Karpas-422 (cell line): ENCODE measurements at regions not wholly inside any gene's neighbourhood (a gene's known extent, or its start where the extent isn't known, plus 50 kb on each side); places are given as distances from the start of the nearest gene placed in this dataset.

Source experiments
- DNase-seq: peaks from one replicate; pipeline ENCODE4 v3.0.0-alpha.2; 2015
- H2AFZ ChIP-seq: fragments of 200-600 bp; sonication (generic); 2 replicates; pipeline ENCODE4 v1.6.1; 2014; ENCODE audit warnings: antibody characterized with exemption, low read length, mixed read lengths
- H3K27ac ChIP-seq: fragments of 200-600 bp; sonication (generic); 2 replicates; pipeline ENCODE4 v1.5.1; 2014; ENCODE audit warnings: mild to moderate bottlenecking, low read length, moderate library complexity
- H3K27me3 ChIP-seq: fragments of 200-600 bp; sonication (generic); 2 replicates; pipeline ENCODE4 v1.6.1; 2014; ENCODE audit warnings: low read length, mixed read lengths
- H3K36me3 ChIP-seq: fragments of 200-600 bp; sonication (generic); 2 replicates; pipeline ENCODE4 v1.6.1; 2014; ENCODE audit warnings: low read length, mixed read lengths; ENCODE audit not compliant: insufficient read depth
- H3K4me1 ChIP-seq: fragments of 200-600 bp; sonication (generic); 2 replicates; pipeline ENCODE4 v1.6.1; 2014; ENCODE audit warnings: mild to moderate bottlenecking, low read length, mixed read lengths
- H3K4me2 ChIP-seq: fragments of 200-600 bp; sonication (generic); 2 replicates; pipeline ENCODE4 v1.6.1; 2014; ENCODE audit warnings: low read length, low read depth, mild to moderate bottlenecking; ENCODE audit not compliant: poor library complexity, severe bottlenecking
- H3K4me3 ChIP-seq: fragments of 200-600 bp; sonication (generic); 2 replicates; pipeline ENCODE4 v1.5.1; 2014; ENCODE audit warnings: mild to moderate bottlenecking, antibody characterized with exemption, low read length, mixed read lengths
- H3K79me2 ChIP-seq: fragments of 200-600 bp; sonication (generic); 2 replicates; pipeline ENCODE4 v1.6.1; 2014; ENCODE audit warnings: mild to moderate bottlenecking, low read length, mixed read lengths
- H3K9ac ChIP-seq: fragments of 200-600 bp; sonication (generic); 2 replicates; pipeline ENCODE4 v1.6.0; 2014; ENCODE audit warnings: low read length
- H3K9me2 ChIP-seq: fragments of 200-600 bp; sonication (generic), shearing (Covaris generic); replicated peaks from 2 replicates; pipeline ENCODE4 v1.6.0; 2014; ENCODE audit warnings: mild to moderate bottlenecking, low read length, moderate library complexity; ENCODE audit not compliant: insufficient read depth
- H3K9me3 ChIP-seq: fragments of 300-700, 200-600 bp; sonication (generic); 2 replicates; pipeline ENCODE4 v1.6.1; 2014; ENCODE audit warnings: low read length, mixed read lengths
- H4K20me1 ChIP-seq: fragments of 200-600 bp; sonication (generic); 2 replicates; pipeline ENCODE4 v1.6.1; 2014; ENCODE audit warnings: mild to moderate bottlenecking, antibody characterized with exemption, low read length, low read depth; ENCODE audit not compliant: insufficient read depth

- Histone ChIP-seq H3K36me3 (no peaks in the 10 kb centered on the region), H3K79me2 (no peaks in the 10 kb centered on the region), H3K27me3 (no peaks in the 10 kb centered on the region), H3K27ac (no peak overlapping the region), H3K4me3 (no peak overlapping the region), H4K20me1 (no peaks in the 10 kb centered on the region), H3K9me3 (no peaks in the 10 kb centered on the region), H3K9me2 (no peaks in the 10 kb centered on the region; the same call in 1 of the 2 replicates), H3K4me2 (no peak overlapping the region), H2AFZ (no peak overlapping the region), H3K4me1 (no peaks in the 10 kb centered on the region), H3K9ac (no peak overlapping the region)
- DNase-seq: no peak
These were observed 100.0 kb downstream of the DUSP6 start for GRCh38 chr12:89252284-89252683.

- no peak overlapping the region for H2AFZ ChIP-seq
- H3K27me3 ChIP-seq: no peaks in the 10 kb centered on the region
- H4K20me1 ChIP-seq: no peaks in the 10 kb centered on the region
These were observed 100.7 kb downstream of the DUSP6 start for GRCh38 chr12:89251342-89252271.

GRCh38 chr12:89250636-89251035 is 101.7 kb downstream of the DUSP6 start:
- Histone ChIP-seq H3K36me3 (no peaks in the 10 kb centered on the region), H2AFZ (no peak overlapping the region), H3K9me3 (no peaks in the 10 kb centered on the region)

More at GRCh38 chr12:89251342-89252271, 100.7 kb downstream of the DUSP6 start:
- no peaks in the 10 kb centered on the region for H3K4me1 ChIP-seq
- H3K36me3 ChIP-seq: no peaks in the 10 kb centered on the region
- H3K4me3 ChIP-seq: no peak overlapping the region
- no peak for DNase-seq
- H3K9ac ChIP-seq: no peak overlapping the region
- no peaks in the 10 kb centered on the region; the same call in 1 of the 2 replicates for H3K9me2 ChIP-seq
- H3K4me2 ChIP-seq: no peak overlapping the region
- H3K9me3 ChIP-seq: no peaks in the 10 kb centered on the region
- H3K79me2 ChIP-seq: no peaks in the 10 kb centered on the region
- no peak overlapping the region for H3K27ac ChIP-seq

GRCh38 chr12:89250213-89250612 is 102.1 kb downstream of the DUSP6 start:
- Histone ChIP-seq H3K4me3 (no peak overlapping the region), H4K20me1 (no peaks in the 10 kb centered on the region), H3K4me2 (no peak overlapping the region), H3K9me3 (no peaks in the 10 kb centered on the region), H3K4me1 (peaks cover 2% of the 10 kb centered on the region), H3K36me3 (no peaks in the 10 kb centered on the region), H3K27ac (no peak overlapping the region), H2AFZ (no peak overlapping the region), H3K79me2 (no peaks in the 10 kb centered on the region), H3K9me2 (no peaks in the 10 kb centered on the region; the same call in 1 of the 2 replicates), H3K9ac (no peak overlapping the region), H3K27me3 (no peaks in the 10 kb centered on the region)
- no peak for DNase-seq

More at GRCh38 chr12:89250636-89251035, 101.7 kb downstream of the DUSP6 start:
- Histone ChIP-seq H3K9me2 (no peaks in the 10 kb centered on the region; the same call in 1 of the 2 replicates), H3K27me3 (no peaks in the 10 kb centered on the region), H4K20me1 (no peaks in the 10 kb centered on the region), H3K4me2 (no peak overlapping the region), H3K79me2 (no peaks in the 10 kb centered on the region), H3K27ac (no peak overlapping the region), H3K4me3 (no peak overlapping the region), H3K4me1 (no peaks in the 10 kb centered on the region), H3K9ac (no peak overlapping the region)
- no peak for DNase-seq

- H3K27ac ChIP-seq: no peak overlapping the region
- H4K20me1 ChIP-seq: no peaks in the 10 kb centered on the region
- no peaks in the 10 kb centered on the region for H3K79me2 ChIP-seq
- no peaks in the 10 kb centered on the region for H3K36me3 ChIP-seq
- H3K9ac ChIP-seq: no peak overlapping the region
- no peaks in the 10 kb centered on the region; the same call in 1 of the 2 replicates for H3K9me2 ChIP-seq
- H3K4me2 ChIP-seq: no peak overlapping the region
- no peak overlapping the region for H3K4me3 ChIP-seq
- no peak for DNase-seq
- H2AFZ ChIP-seq: no peak overlapping the region
- H3K4me1 ChIP-seq: peaks cover 10% of the 10 kb centered on the region
- H3K9me3 ChIP-seq: no peaks in the 10 kb centered on the region
- no peaks in the 10 kb centered on the region for H3K27me3 ChIP-seq
These were observed 104.3 kb downstream of the DUSP6 start for GRCh38 chr12:89247967-89248366.

- no peak overlapping the region for H2AFZ ChIP-seq
- H3K9me3 ChIP-seq: no peaks in the 10 kb centered on the region
- H3K36me3 ChIP-seq: no peaks in the 10 kb centered on the region
- no peak for DNase-seq
- H3K9ac ChIP-seq: no peak overlapping the region
- H4K20me1 ChIP-seq: no peaks in the 10 kb centered on the region
- H3K27ac ChIP-seq: no peak overlapping the region
- H3K4me3 ChIP-seq: no peak overlapping the region
- H3K79me2 ChIP-seq: no peaks in the 10 kb centered on the region
- peaks cover 10% of the 10 kb centered on the region for H3K4me1 ChIP-seq
- no peaks in the 10 kb centered on the region; the same call in 1 of the 2 replicates for H3K9me2 ChIP-seq
- no peaks in the 10 kb centered on the region for H3K27me3 ChIP-seq
- H3K4me2 ChIP-seq: no peak overlapping the region
These were observed 104.8 kb downstream of the DUSP6 start for GRCh38 chr12:89247541-89247942.

GRCh38 chr12:89245090-89245489 is 107.2 kb downstream of the DUSP6 start:
- Histone ChIP-seq H3K27me3 (no peaks in the 10 kb centered on the region), H2AFZ (no peak overlapping the region), H3K4me1 (peaks cover 10% of the 10 kb centered on the region), H3K27ac (no peak overlapping the region), H3K79me2 (no peaks in the 10 kb centered on the region), H3K4me3 (no peak overlapping the region), H3K4me2 (no peak overlapping the region), H3K9me3 (no peaks in the 10 kb centered on the region), H3K9me2 (no peaks in the 10 kb centered on the region), H3K9ac (no peak overlapping the region), H3K36me3 (no peaks in the 10 kb centered on the region), H4K20me1 (no peaks in the 10 kb centered on the region)
- DNase-seq: no peak

- no peak overlapping the region for H3K4me2 ChIP-seq
- no peak overlapping the region for H2AFZ ChIP-seq
- H3K36me3 ChIP-seq: no peaks in the 10 kb centered on the region
- peaks cover 10% of the 10 kb centered on the region for H3K4me1 ChIP-seq
- no peaks in the 10 kb centered on the region for H3K27me3 ChIP-seq
- H3K9me3 ChIP-seq: no peaks in the 10 kb centered on the region
- H4K20me1 ChIP-seq: no peaks in the 10 kb centered on the region
- no peak overlapping the region for H3K9ac ChIP-seq
- DNase-seq: no peak
- H3K9me2 ChIP-seq: no peaks in the 10 kb centered on the region
- H3K4me3 ChIP-seq: no peak overlapping the region
- H3K27ac ChIP-seq: no peak overlapping the region
- no peaks in the 10 kb centered on the region for H3K79me2 ChIP-seq
These were observed 107.8 kb downstream of the DUSP6 start for GRCh38 chr12:89244536-89244935.
